ENCODE measurements at regions not wholly inside any gene's neighbourhood (a gene's known extent, or its start where the extent isn't known, plus 50 kb on each side); places are given as distances from the start of the nearest gene placed in this dataset.

GRCh38 chr5:124414973-124415372, 331.5 kb downstream of the ZNF608 start:
- DNase-seq = no peak

DNA sequence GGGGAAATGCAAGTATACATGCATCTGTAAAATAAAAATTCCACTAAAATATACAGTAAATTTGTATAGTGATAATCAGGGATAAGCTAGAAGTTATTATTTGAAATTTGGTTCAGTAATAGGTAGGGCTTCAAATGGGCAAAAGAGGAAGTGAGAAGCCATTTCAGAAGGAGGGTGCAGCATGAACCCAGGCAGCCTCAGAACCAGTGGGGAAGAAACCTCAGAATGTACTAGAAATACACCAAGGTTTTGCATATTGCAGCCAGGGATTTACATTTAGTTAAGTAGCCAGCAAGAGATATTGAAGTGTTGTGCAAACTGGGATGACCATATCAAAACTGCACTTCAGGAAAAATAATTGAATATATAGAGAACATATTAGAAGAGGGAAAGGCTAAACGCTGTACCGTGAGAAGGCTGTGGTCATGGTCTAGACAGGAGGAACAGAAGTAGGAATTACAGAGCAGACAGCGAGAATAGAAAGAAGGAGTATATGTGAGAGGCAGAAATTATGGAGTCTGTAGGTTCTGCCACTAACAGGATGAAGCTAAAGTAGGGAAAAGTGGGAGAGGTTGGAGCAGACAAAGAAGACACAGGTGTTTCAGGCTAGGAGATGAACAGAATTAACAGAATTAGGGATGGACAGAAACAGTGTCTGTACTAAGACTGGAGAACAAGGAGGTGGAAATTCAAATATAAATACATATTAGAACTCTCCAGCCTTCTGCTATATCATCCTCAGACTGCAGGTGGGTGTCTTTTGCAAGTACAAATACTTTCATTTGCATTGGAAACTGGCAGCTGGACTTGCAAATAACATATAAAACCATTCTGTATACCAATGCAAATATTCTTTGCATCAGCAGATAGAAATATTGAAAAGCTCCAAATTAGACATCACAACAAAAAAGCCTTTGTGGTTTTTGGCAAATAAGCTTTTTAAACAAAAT, 335.6 kb downstream of the ZNF608 start:
- DNase-seq = no peak

DNA sequence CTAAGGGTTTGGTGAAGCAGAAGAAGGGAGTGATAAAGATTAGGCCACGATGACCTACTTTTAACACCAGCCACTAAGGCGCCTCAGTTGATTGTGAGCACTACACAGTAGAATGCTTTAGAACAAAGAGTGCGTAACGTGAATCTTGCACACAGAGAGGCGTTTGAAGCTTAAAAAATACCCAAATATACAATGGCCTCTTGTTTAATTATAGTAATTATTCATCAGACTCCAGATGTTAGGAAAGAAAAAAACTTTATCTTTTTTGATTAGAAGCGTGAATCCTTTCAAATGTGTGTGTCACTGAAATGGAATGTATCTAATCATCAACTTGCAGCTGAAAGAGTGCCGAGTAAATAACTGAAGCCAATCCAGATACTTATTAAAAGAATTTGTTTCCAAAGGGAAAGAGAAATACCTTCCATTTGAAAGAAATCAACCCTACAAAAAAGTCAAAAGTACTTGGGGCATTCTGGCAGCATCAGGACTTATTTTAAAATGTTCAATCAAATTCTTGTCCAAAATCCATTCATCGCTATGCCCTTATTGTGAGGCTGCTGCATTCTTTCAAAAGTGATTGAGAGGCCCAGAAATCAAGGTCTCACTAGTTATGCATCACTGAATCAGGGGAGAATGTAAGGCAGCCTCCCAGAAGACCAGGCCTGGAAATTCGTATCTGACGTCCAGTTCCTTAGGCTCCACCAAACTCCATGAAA, 337.5 kb downstream of the ZNF608 start:
- no peak for DNase-seq

DNA sequence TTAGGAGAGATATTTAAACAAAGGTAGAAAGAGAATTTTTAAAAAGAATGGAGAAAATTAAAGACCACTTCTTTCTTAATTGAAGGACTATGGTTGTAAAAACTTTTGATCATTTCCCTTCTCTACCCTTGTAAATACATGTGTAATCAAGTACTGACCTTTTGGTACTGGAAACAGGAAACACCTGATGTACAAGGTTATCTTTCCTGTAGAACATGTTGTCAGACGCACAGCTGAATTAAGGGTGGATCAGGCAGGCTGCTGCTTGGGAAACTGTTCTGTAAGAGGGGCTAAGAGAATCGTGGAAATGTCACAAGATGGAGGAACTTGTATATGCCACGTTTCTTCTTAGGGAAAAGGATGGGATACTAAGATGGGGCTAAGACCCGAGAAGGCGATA, 341.6 kb downstream of the ZNF608 start:
- no peak for DNase-seq

DNA sequence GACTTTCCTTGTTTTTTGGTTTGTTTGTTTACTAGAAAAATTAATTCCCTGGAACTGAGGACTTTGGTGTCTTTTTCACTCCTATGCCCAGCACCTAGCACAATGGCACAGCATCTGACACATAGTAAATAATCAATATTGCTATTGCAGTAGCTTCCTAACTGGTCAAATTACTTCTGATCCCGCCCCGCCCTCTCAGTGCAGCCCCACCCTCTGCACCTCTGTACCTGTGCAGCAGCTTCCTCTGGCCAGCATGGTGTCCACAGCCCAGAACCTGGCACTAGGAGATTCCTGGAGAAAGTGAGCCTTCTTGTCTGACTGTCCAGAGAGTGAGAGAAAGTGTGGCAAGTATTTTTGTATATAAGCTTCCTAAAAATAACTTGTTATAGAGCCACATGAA, 343.2 kb downstream of the ZNF608 start:
- no peak for DNase-seq

GRCh38 chr5:124402144-124402581, 344.3 kb downstream of the ZNF608 start:
- no peak for DNase-seq

DNA sequence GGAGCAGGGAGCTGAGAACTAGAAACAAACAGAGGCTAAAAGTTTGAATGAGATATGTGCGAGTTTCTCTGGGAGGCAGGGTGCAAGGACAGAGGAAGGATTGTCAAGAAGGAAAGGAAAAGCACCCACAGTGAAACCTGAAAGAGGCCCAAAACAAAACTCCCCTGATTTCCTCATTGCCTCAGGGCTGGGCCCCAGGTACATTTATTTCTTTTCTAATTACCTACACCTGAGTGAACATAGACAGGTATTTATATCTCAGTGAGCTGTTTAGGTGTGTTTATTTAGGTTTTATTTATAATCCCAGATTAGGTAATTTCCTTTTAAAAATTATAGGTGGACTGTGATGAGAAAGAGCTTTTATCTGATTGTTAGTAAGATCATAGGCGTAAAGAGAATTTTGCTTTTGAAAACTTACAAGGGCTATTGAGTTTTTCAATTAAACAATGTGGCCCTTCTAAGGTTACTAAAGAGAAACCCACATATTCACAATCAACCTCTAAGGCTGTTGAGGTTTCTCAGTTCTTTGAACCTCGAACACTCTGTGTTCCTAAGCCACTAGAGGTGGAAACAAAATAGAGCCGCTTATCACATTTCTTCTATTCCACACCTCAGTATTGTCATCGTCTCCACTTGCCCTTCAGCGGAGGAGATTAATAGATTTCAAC, 344.8 kb downstream of the ZNF608 start:
- DNase-seq = no peak

GRCh38 chr5:124399426-124399961, 346.9 kb downstream of the ZNF608 start:
- DNase-seq = no peak

- no peak for DNase-seq
Observed at GRCh38 chr5:124398460-124398859, 348.0 kb downstream of the ZNF608 start.

GRCh38 chr5:124397317-124397716, 349.1 kb downstream of the ZNF608 start:
- DNase-seq = no peak

- no peak for DNase-seq
Observed at GRCh38 chr5:124395926-124396325, 350.5 kb downstream of the ZNF608 start.

DNA sequence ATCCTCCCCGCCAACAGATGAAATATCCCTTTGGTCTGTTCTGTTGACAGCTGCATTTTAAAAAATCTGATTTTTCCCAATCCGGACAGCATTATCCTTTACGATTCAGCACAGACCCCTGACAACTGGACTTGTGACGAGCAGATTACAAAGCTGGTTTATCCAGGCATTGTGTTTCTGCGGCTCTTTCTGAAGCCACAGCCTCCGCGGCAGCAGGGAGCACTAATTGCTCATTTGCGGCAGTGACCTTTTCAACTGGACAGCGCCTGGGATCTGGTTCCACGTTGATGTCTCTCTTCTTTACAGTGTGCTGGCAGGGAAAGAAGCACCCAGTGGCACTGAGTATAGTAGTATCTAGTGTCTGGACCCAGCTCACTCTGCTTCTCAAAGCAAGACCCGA, 351.2 kb downstream of the ZNF608 start:
- no peak for DNase-seq

GRCh38 chr5:124394700-124395245, 351.7 kb downstream of the ZNF608 start:
- no peak for DNase-seq

DNA sequence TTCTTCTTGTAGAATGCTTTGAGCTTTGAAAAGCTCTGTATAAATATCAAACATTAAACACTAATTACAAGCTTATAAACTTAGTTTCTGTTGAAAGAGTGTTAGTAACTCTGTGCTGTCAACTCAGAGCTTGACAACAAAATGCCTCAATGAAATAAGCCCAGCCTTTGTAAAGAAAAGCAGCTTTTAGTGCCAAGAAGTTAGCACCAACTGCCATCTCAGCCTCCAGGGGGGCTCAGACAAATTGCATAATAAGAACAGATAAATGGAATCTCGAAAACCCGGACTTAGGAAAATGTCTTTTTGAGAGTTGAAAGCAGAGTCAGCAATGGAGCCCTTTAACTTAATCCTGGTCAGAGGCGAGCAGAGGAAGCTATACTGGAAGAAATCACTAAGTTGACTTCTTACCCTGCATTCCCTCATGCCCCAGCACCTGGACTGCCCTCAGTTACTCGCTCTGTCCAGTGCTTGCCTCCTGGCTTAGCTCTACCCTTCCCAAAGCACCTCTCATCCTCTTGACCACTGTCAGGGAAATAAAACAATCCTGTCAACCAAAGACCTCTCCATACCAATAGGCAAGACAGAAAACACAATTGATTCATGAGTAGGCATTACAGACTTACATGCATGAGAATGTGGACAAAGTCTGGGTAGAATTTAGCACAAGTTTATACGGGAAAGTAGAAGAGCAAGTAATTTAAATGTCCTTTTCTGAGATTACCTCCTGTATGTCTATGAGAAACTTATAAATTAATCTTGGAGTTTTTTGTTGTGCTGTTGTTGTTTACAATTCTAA, 352.7 kb downstream of the ZNF608 start:
- DNase-seq = no peak

DNA sequence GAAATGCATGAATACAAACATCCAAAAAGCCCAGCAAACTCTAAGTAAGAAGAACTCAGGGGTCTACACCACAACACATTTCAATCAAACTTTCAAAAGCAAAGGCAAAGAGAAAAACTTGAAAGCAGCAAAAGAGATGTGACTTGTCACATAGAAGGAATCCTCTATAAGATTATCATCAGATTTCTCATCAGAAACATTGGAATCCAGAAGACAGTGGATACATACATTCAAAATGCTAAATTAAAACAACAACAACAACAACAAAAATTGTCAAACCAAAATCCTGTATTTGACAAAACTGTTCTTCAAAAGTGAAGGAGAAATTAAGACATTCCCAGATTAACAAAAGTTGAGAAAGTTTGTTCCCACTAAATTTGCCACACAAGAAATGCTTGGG, 362.7 kb downstream of the ZNF608 start:
- DNase-seq = no peak

GRCh38 chr5:124377386-124377785, 369.1 kb downstream of the ZNF608 start:
- DNase-seq = no peak

- DNase-seq = no peak
Observed at GRCh38 chr5:124373883-124374282, 372.6 kb downstream of the ZNF608 start.

GRCh38 chr5:124372457-124372856, 374.0 kb downstream of the ZNF608 start:
- DNase-seq = no peak

DNA sequence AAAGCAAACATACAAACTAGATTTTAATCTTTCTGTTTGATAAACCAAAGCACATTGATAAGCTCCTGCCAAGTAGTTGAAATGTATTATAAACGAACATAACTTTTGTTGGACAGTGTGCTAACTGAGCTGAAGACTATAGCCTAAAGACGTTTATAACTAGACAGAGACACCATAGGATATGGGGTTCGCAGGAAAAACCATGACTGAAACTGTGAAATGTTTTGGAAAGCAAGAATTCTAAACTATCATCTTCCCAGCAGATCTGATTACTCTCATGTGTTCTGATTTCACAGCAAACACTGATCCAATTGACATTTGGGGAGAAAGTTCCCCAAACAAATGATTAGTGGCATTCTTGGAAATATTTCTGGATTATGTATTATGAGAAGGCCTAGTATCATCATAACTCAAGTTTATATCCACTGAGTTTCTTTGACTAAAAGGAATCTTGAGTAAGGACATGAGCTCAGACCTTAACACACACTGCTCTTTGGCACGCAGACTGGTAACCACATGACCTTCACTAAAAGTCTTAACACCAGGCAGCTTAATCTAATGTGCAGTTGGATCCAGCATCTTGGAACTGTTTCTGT, 375.2 kb downstream of the ZNF608 start:
- DNase-seq = no peak

- DNase-seq = no peak
Observed at GRCh38 chr5:124370601-124371000, 375.8 kb downstream of the ZNF608 start.

DNA sequence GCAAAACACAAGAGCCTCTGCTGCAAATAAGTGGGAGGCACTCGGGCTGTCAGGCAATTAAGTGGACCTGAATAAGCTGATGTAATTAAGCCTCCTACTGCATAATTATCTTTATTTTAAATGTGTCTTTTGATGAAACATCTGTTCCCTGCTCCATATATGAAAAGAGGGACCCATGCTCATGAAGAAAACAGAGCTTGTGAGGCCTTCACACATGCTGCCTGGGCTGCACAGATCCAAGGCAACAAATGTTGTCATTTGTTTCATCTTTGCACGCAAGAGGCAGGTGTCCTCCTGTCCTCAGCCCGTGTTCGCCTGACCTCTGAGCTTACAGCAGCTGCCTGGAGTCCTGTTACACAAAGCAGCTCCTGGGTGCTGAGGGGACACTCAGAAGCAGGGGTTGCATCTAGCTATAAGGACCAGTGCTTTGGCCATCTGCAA, 381.1 kb downstream of the ZNF608 start:
- DNase-seq = no peak

GRCh38 chr5:124355928-124356327, 390.5 kb downstream of the ZNF608 start:
- no peak for DNase-seq

All from activated gamma-delta T cell treated with Interleukin-2 at 50 U/mL for 16 hours (primary cell).